IMR-90 (cell line): ENCODE measurements at regions not wholly inside any gene's neighbourhood (a gene's known extent, or its start where the extent isn't known, plus 50 kb on each side); places are given as distances from the start of the nearest gene placed in this dataset.

Experiments
- ATAC-seq: fragments of 200-7000 bp; cut with Tn5 transposase; 2 replicates; pipeline ENCODE4 v1.9.1; 2020; ENCODE audit warnings: low read depth, mild to moderate bottlenecking, moderate library complexity
- BruUV-seq: library from RNA; stranded (reverse); fragments of 400-500 nt; replicated peaks from 2 replicates; lab custom pipeline; 2021; lab: Mats Ljungman, UMichigan
- CTCF ChIA-PET: fragments of 300-600 bp; formaldehyde crosslinking; extraction: SDS; loops from one replicate; lab custom pipeline; 2021; ENCODE audit warnings: antibody characterized with exemption; lab: Yijun Ruan, JAX
- POLR2A ChIA-PET: fragments of 300-600 bp; sonication (Branson Sonifier 250); formaldehyde crosslinking; loops from one replicate; lab custom pipeline; 2022; ENCODE audit warnings: antibody characterized with exemption; ENCODE audit not compliant: unreplicated experiment; lab: Charles Lee
- DNase-seq: peaks from one replicate; pipeline ENCODE4 v3.0.0; 2013
- H2AFZ ChIP-seq: replicated peaks from 2 replicates; pipeline ENCODE3; 2013; ENCODE audit warnings: low read length, mild to moderate bottlenecking; ENCODE audit not compliant: poor library complexity
- H2AK5ac ChIP-seq: 2 replicates; pipeline ENCODE4 v1.6.1; 2013; ENCODE audit warnings: low read depth, low read length, inconsistent platforms
- H2AK9ac ChIP-seq: replicated peaks from 2 replicates; pipeline ENCODE3; 2013; ENCODE audit warnings: mild to moderate bottlenecking, low read depth, low read length, moderate library complexity; ENCODE audit not compliant: poor library complexity
- H2BK120ac ChIP-seq: 2 replicates; pipeline ENCODE4 v1.6.1; 2013; ENCODE audit warnings: low read depth, low read length, inconsistent platforms
- H2BK15ac ChIP-seq: 3 replicates; pipeline ENCODE4 v1.6.1; 2013; ENCODE audit warnings: low read depth, low read length, inconsistent platforms
- H2BK20ac ChIP-seq: 2 replicates; pipeline ENCODE4 v1.6.1; 2013; ENCODE audit warnings: low read depth, mild to moderate bottlenecking, inconsistent platforms, low read length, moderate library complexity
- H2BK5ac ChIP-seq: 2 replicates; pipeline ENCODE4 v1.6.1; 2013; ENCODE audit warnings: mild to moderate bottlenecking, low read depth, low read length, inconsistent platforms; ENCODE audit not compliant: poor library complexity, severe bottlenecking
- H3K14ac ChIP-seq: replicated peaks from 2 replicates; pipeline ENCODE4 v1.6.1; 2013; ENCODE audit warnings: low read depth, low read length, inconsistent platforms
- H3K18ac ChIP-seq: 2 replicates; pipeline ENCODE4 v1.6.1; 2013; ENCODE audit warnings: low read depth, low read length, control low read depth
- H3K23ac ChIP-seq: 2 replicates; pipeline ENCODE4 v1.6.1; 2013; ENCODE audit warnings: low read depth, low read length, inconsistent platforms
- H3K27ac ChIP-seq: 2 replicates; pipeline ENCODE4 v1.5.1; 2013; ENCODE audit warnings: mild to moderate bottlenecking, control low read depth, low read length; ENCODE audit not compliant: insufficient read depth
- H3K27me3 ChIP-seq: 2 replicates; pipeline ENCODE4 v1.6.1; 2013; ENCODE audit warnings: low read length; ENCODE audit not compliant: control insufficient read depth, insufficient read depth
- H3K36me3 ChIP-seq: 2 replicates; pipeline ENCODE4 v1.6.1; 2013; ENCODE audit warnings: low read length, mixed read lengths; ENCODE audit not compliant: control insufficient read depth, insufficient read depth
- H3K4ac ChIP-seq: 2 replicates; pipeline ENCODE4 v1.6.1; 2013; ENCODE audit warnings: low read depth, low read length, inconsistent platforms
- H3K4me1 ChIP-seq: 2 replicates; pipeline ENCODE4 v1.6.1; 2013; ENCODE audit warnings: low read length, mixed read lengths; ENCODE audit not compliant: control insufficient read depth, insufficient read depth
- H3K4me2 ChIP-seq: 2 replicates; pipeline ENCODE4 v1.6.1; 2013; ENCODE audit warnings: low read depth, mild to moderate bottlenecking, control low read depth, low read length, moderate library complexity
- H3K4me3 ChIP-seq: 2 replicates; pipeline ENCODE4 v1.5.1; 2013; ENCODE audit warnings: low read depth, mild to moderate bottlenecking, control low read depth, low read length, moderate library complexity; ENCODE audit not compliant: insufficient read depth
- H3K56ac ChIP-seq: 2 replicates; pipeline ENCODE4 v1.6.1; 2013; ENCODE audit warnings: low read length, inconsistent platforms; ENCODE audit not compliant: insufficient read depth; ENCODE audit errors: extremely low read depth
- H3K79me1 ChIP-seq, 2 experiments: 2 replicates each; pipeline ENCODE4 v1.6.1; 2013; ENCODE audit warnings: low read length in 2 of 2, inconsistent platforms in 1 of 2, low read depth in 1 of 2
- H3K9ac ChIP-seq: 2 replicates; pipeline ENCODE4 v1.6.1; 2013; ENCODE audit warnings: low read depth, low read length, control low read depth
- H3K9me1 ChIP-seq: 2 replicates; pipeline ENCODE4 v1.6.1; 2013; ENCODE audit warnings: low read length, inconsistent platforms; ENCODE audit not compliant: insufficient read depth
- H3K9me3 ChIP-seq: 2 replicates; pipeline ENCODE4 v1.6.1; 2013; ENCODE audit warnings: low read length; ENCODE audit not compliant: control insufficient read depth, insufficient read depth
- H4K20me1 ChIP-seq: 2 replicates; pipeline ENCODE4 v1.6.1; 2013; ENCODE audit warnings: low read length, inconsistent platforms; ENCODE audit not compliant: insufficient read depth
- H4K5ac ChIP-seq: 2 replicates; pipeline ENCODE4 v1.6.1; 2013; ENCODE audit warnings: mild to moderate bottlenecking, low read depth, low read length, control low read depth
- H4K8ac ChIP-seq, 2 experiments: 2 replicates each; pipeline ENCODE4 v1.6.1; 2013; ENCODE audit warnings: low read depth in 2 of 2, low read length in 2 of 2, control low read depth in 1 of 2, inconsistent platforms in 1 of 2
- H4K91ac ChIP-seq: 2 replicates; pipeline ENCODE4 v1.6.1; 2013; ENCODE audit warnings: low read depth, low read length, inconsistent platforms; ENCODE audit not compliant: insufficient read depth
- MXI1 ChIP-seq: IDR thresholded peaks from 2 replicates; pipeline ENCODE4 v1.6.1; 2012; ENCODE audit warnings: low read depth, mild to moderate bottlenecking, low read length, moderate library complexity, borderline replicate concordance
- SMC3 ChIP-seq: fragments of 150-350 bp; IDR thresholded peaks from 2 replicates; pipeline ENCODE4 v1.6.1; 2016; ENCODE audit warnings: low read depth, mild to moderate bottlenecking, antibody characterized with exemption, low read length, moderate library complexity
- WGBS, 2 experiments: methylation state at CpG; one replicate each; pipeline versions ENCODE4 v1.1.5 to v1.1.7; 2013; ENCODE audit warnings: missing lambda C conversion rate in 2 of 2; ENCODE audit not compliant: insufficient read length in 1 of 2; ENCODE audit errors: extremely low coverage in 2 of 2; 5-methylcytosine and 5-hydroxymethylcytosine counted together
- dilution Hi-C: fragments of 300-500 bp; cut with HindIII; formaldehyde crosslinking; loops from one replicate; pipeline ENCODE4 v1.14.3; 2018; ENCODE audit warnings: low sequenced_read_pairs; ENCODE audit not compliant: unreplicated experiment
- in situ Hi-C: fragments of 300-500 bp; cut with MboI; formaldehyde crosslinking; loops from 3 replicates; pipeline ENCODE4 v1.14.3; 2019; ENCODE audit warnings: low sequenced_read_pairs, inconsistent platforms, mixed read lengths
- intact Hi-C: fragments of 100-400 bp; cut with micrococcal nuclease; formaldehyde crosslinking; loops from 2 replicates; pipeline ENCODE4 v1.10.0; 2022
- TF ChIP-seq, protein P1 (sequence below): fragments of 150-350 bp; IDR thresholded peaks from 2 replicates; pipeline ENCODE4 v1.6.1; 2017; ENCODE audit warnings: mild to moderate bottlenecking, antibody characterized with exemption, low read length, low read depth

DNA sequence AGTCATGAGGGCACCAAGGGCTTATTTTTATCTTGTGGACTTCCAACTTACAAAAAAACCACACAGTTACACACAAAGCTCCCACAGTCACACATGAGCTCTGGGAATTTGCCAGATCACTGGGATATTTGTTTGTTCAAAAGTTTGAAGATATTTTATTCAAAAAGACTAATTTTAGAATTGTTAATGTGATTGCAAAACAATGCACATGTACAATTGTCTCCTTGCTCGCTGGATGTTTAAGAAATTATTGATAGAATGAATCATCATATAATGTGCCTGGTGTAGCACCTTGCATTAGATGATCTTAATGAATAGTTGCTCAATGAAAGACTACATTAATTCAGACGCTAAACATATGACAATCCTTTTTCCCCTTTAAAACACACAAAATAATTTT, 570.3 kb downstream of the LMO4 start:
- Histone ChIP-seq H4K5ac (no peak overlapping the region), H3K4me1 (no peaks in the 10 kb centered on the region), H3K23ac (no peak overlapping the region), H3K9ac (no peak overlapping the region), H4K20me1 (no peaks in the 10 kb centered on the region), H3K36me3 (no peaks in the 10 kb centered on the region), H3K27me3 (no peaks in the 10 kb centered on the region), H2AK5ac (no peak overlapping the region), H3K79me1 (no peaks in the 10 kb centered on the region), H4K91ac (no peak overlapping the region), H3K18ac (no peak overlapping the region), H2AFZ (no peak overlapping the region), H3K4ac (no peak overlapping the region), H2BK5ac (no peak overlapping the region), H3K9me3 (no peaks in the 10 kb centered on the region), H3K4me3 (no peak overlapping the region), H3K4me2 (no peak overlapping the region), H4K8ac (no peak overlapping the region), H2BK20ac (no peak overlapping the region), H2BK120ac (no peak overlapping the region), H2AK9ac (no peak overlapping the region), H3K56ac (no peak overlapping the region), H2BK15ac (no peak overlapping the region), H3K9me1 (no peaks in the 10 kb centered on the region), H3K27ac (no peak overlapping the region), H3K14ac (no peak overlapping the region)
- TF ChIP-seq SMC3 (no peak), MXI1 (no peak)
- TF ChIP-seq, protein P1, sequence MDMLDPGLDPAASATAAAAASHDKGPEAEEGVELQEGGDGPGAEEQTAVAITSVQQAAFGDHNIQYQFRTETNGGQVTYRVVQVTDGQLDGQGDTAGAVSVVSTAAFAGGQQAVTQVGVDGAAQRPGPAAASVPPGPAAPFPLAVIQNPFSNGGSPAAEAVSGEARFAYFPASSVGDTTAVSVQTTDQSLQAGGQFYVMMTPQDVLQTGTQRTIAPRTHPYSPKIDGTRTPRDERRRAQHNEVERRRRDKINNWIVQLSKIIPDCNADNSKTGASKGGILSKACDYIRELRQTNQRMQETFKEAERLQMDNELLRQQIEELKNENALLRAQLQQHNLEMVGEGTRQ = no peak
- ATAC-seq = no peak
- DNase-seq = no peak
- no TSS peak for BruUV-seq
- in situ Hi-C loops = no loop called here
- WGBS, 2 experiments = no CpG with 5 or more reads among the region's 2 CpGs
- CTCF ChIA-PET = interaction anchor here (1.3 kb wide), 1 partner anchor 16 kb away, joined by 3 read pairs; no protein-coding TSS in a partner anchor
- intact Hi-C loops = no loop called here
- dilution Hi-C loops = no loop called here
- POLR2A ChIA-PET = no interaction called here
